ENCODE measurements at regions not wholly inside any gene's neighbourhood (a gene's known extent, or its start where the extent isn't known, plus 50 kb on each side); places are given as distances from the start of the nearest gene placed in this dataset.

- Mint-ChIP-seq H3K4me3 (no peak overlapping the region), H3K4me1 (no peaks in the 10 kb centered on the region), H3K9me3 (no peaks in the 10 kb centered on the region), H3K27ac (no peak overlapping the region), H3K27me3 (ENCODE audit: low read depth) (no peaks in the 10 kb centered on the region), H3K36me3 (no peaks in the 10 kb centered on the region)
- no peak for TF ChIP-seq CTCF (IDR thresholded peaks at IDR 0.05; ENCODE audit: unreplicated experiment)
- DNase-seq (ENCODE audit: low spot score in 2 of 2, unreplicated experiment in 2 of 2): no peak
These were observed 800.0 kb upstream of the LUZP2 start for GRCh38 chr11:23696688-23697415.

GRCh38 chr11:23704183-23704582 is 792.7 kb upstream of the LUZP2 start:
- Mint-ChIP-seq H3K4me3 (no peak overlapping the region), H3K9me3 (no peaks in the 10 kb centered on the region), H3K36me3 (no peaks in the 10 kb centered on the region), H3K4me1 (no peaks in the 10 kb centered on the region), H3K27me3 (ENCODE audit: low read depth) (no peaks in the 10 kb centered on the region), H3K27ac (no peak overlapping the region)
- no peak for TF ChIP-seq CTCF (IDR thresholded peaks at IDR 0.05; ENCODE audit: unreplicated experiment)
- DNase-seq (ENCODE audit: low spot score in 2 of 2, unreplicated experiment in 2 of 2): no peak

GRCh38 chr11:23711981-23712380 is 784.9 kb upstream of the LUZP2 start:
- no peaks in the 10 kb centered on the region for H3K27me3 Mint-ChIP-seq (ENCODE audit: low read depth)
- H3K4me1 Mint-ChIP-seq: no peaks in the 10 kb centered on the region
- H3K9me3 Mint-ChIP-seq: peaks cover 18% of the 10 kb centered on the region
- no peak overlapping the region for H3K27ac Mint-ChIP-seq
- no peak overlapping the region for H3K4me3 Mint-ChIP-seq
- DNase-seq (ENCODE audit: low spot score in 2 of 2, unreplicated experiment in 2 of 2): no peak
- TF ChIP-seq CTCF (IDR thresholded peaks at IDR 0.05; ENCODE audit: unreplicated experiment): no peak
- H3K36me3 Mint-ChIP-seq: peaks cover 3% of the 10 kb centered on the region

- no peak for DNase-seq (ENCODE audit: low spot score in 2 of 2, unreplicated experiment in 2 of 2)
- Mint-ChIP-seq H3K4me3 (no peak overlapping the region), H3K27me3 (ENCODE audit: low read depth) (no peaks in the 10 kb centered on the region), H3K27ac (no peak overlapping the region), H3K4me1 (no peaks in the 10 kb centered on the region), H3K9me3 (peaks cover 21% of the 10 kb centered on the region), H3K36me3 (no peaks in the 10 kb centered on the region)
- no peak for TF ChIP-seq CTCF (IDR thresholded peaks at IDR 0.05; ENCODE audit: unreplicated experiment)
These were observed 777.8 kb upstream of the LUZP2 start for GRCh38 chr11:23719016-23719415.

GRCh38 chr11:23723861-23724260 is 773.0 kb upstream of the LUZP2 start:
- peaks cover 3% of the 10 kb centered on the region for H3K9me3 Mint-ChIP-seq
- no peak for DNase-seq (ENCODE audit: low spot score in 2 of 2, unreplicated experiment in 2 of 2)
- no peaks in the 10 kb centered on the region for H3K27me3 Mint-ChIP-seq (ENCODE audit: low read depth)
- peaks cover 21% of the 10 kb centered on the region for H3K4me1 Mint-ChIP-seq
- no peak for TF ChIP-seq CTCF (IDR thresholded peaks at IDR 0.05; ENCODE audit: unreplicated experiment)
- H3K27ac Mint-ChIP-seq: no peak overlapping the region
- H3K4me3 Mint-ChIP-seq: no peak overlapping the region
- no peaks in the 10 kb centered on the region for H3K36me3 Mint-ChIP-seq
